ENCODE measurements at regions not wholly inside any gene's neighbourhood (a gene's known extent, or its start where the extent isn't known, plus 50 kb on each side); places are given as distances from the start of the nearest gene placed in this dataset.

DNA sequence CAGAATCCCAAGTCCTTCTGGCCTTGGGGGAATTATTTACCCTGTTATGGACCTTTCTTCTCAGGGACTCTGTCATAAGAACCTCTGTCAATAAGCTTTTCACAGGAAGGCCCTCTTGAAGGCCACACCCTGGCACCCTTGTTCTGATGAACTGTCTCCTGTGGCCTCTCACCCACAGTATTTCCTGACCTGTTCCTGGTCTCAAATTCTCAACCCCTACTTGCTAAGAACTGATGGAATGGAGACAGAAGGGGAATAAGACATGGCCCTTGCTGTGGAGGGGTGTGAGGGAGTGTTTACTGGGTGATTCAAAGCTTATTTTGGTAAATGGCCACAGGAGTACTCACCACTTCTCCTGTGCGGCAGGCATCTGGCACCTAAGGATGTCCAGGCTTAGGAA is 1082.9 kb downstream of the BCL11B start:
- Histone ChIP-seq H3K9me3 (ENCODE audit: control insufficient read depth in 5 of 5, low read length in 5 of 5) (peaks cover 0 to 2% (median 0%) of the 10 kb centered on the region in 5 donors), H3K36me3 (ENCODE audit: control insufficient read depth in 5 of 5, insufficient read depth in 5 of 5, low read length in 5 of 5) (no peaks in the 10 kb centered on the region), H3K9ac (ENCODE audit: low read length in 5 of 5) (no peak overlapping the region), H3K4me1 (ENCODE audit: control insufficient read depth in 5 of 5, insufficient read depth in 5 of 5, low read length in 5 of 5) (no peaks in the 10 kb centered on the region), H3K4me3 (ENCODE audit: low read depth in 1 of 5, low read length in 5 of 5) (no peak overlapping the region), H3K27me3 (ENCODE audit: control insufficient read depth in 5 of 5, insufficient read depth in 4 of 5, low read length in 5 of 5) (peaks cover 0 to 5% (median 0%) of the 10 kb centered on the region in 5 donors), H3K27ac (ENCODE audit: low read depth, low read length) (no peak overlapping the region)

DNA sequence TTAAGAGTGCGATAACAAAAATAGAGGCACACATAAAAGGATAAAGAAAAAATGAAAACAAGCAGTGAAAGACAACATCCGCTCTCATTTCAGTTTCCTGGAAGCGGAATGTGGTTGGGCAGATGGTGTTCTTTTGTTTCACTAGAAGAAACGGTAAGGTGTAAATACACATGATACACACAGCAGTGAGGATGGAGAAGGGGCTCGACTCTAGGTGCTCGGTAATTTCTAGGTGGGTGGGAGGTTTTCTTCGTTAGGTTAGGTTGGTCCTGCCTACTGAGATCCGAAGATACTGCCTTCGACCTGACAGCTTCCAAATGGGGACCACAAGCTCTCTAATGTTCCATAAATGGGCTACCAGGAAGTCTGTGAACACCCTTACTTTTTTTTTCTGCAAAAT is 1082.5 kb downstream of the BCL11B start:
- no peak overlapping the region for H3K27ac ChIP-seq (ENCODE audit: low read depth, low read length)
- H3K36me3 ChIP-seq (ENCODE audit: control insufficient read depth in 5 of 5, insufficient read depth in 5 of 5, low read length in 5 of 5), result no peaks in the 10 kb centered on the region
- H3K9me3 ChIP-seq (ENCODE audit: control insufficient read depth in 5 of 5, low read length in 5 of 5), result peaks cover 0 to 2% (median 0%) of the 10 kb centered on the region in 5 donors
- no peak overlapping the region for H3K4me3 ChIP-seq (ENCODE audit: low read depth in 1 of 5, low read length in 5 of 5)
- peaks cover 0 to 5% (median 0%) of the 10 kb centered on the region in 5 donors for H3K27me3 ChIP-seq (ENCODE audit: control insufficient read depth in 5 of 5, insufficient read depth in 4 of 5, low read length in 5 of 5)
- H3K4me1 ChIP-seq (ENCODE audit: control insufficient read depth in 5 of 5, insufficient read depth in 5 of 5, low read length in 5 of 5), result no peaks in the 10 kb centered on the region
- H3K9ac ChIP-seq (ENCODE audit: low read length in 5 of 5), result no peak overlapping the region

- H3K4me1 ChIP-seq (ENCODE audit: control insufficient read depth in 5 of 5, insufficient read depth in 5 of 5, low read length in 5 of 5), result no peaks in the 10 kb centered on the region
- no peaks in the 10 kb centered on the region for H3K36me3 ChIP-seq (ENCODE audit: control insufficient read depth in 5 of 5, insufficient read depth in 5 of 5, low read length in 5 of 5)
- no peak overlapping the region for H3K27ac ChIP-seq (ENCODE audit: low read depth, low read length)
- peaks cover 0 to 2% (median 0%) of the 10 kb centered on the region in 5 donors for H3K9me3 ChIP-seq (ENCODE audit: control insufficient read depth in 5 of 5, low read length in 5 of 5)
- H3K4me3 ChIP-seq (ENCODE audit: low read depth in 1 of 5, low read length in 5 of 5), result no peak overlapping the region
- no peak overlapping the region for H3K9ac ChIP-seq (ENCODE audit: low read length in 5 of 5)
- H3K27me3 ChIP-seq (ENCODE audit: control insufficient read depth in 5 of 5, insufficient read depth in 4 of 5, low read length in 5 of 5), result peaks cover 0 to 5% (median 0%) of the 10 kb centered on the region in 5 donors
Observed at GRCh38 chr14:98189944-98190343, 1082.1 kb downstream of the BCL11B start.

GRCh38 chr14:98192946-98193345 is 1079.1 kb downstream of the BCL11B start:
- no peak overlapping the region for H3K4me3 ChIP-seq (ENCODE audit: low read depth in 1 of 5, low read length in 5 of 5)
- no peak overlapping the region for H3K27ac ChIP-seq (ENCODE audit: low read depth, low read length)
- no peak overlapping the region for H3K9ac ChIP-seq (ENCODE audit: low read length in 5 of 5)
- H3K4me1 ChIP-seq (ENCODE audit: control insufficient read depth in 5 of 5, insufficient read depth in 5 of 5, low read length in 5 of 5), result no peaks in the 10 kb centered on the region
- H3K9me3 ChIP-seq (ENCODE audit: control insufficient read depth in 5 of 5, low read length in 5 of 5), result peaks cover 0 to 2% (median 0%) of the 10 kb centered on the region in 5 donors
- H3K36me3 ChIP-seq (ENCODE audit: control insufficient read depth in 5 of 5, insufficient read depth in 5 of 5, low read length in 5 of 5), result no peaks in the 10 kb centered on the region
- peaks cover 0 to 2% (median 0%) of the 10 kb centered on the region in 5 donors for H3K27me3 ChIP-seq (ENCODE audit: control insufficient read depth in 5 of 5, insufficient read depth in 4 of 5, low read length in 5 of 5)

DNA sequence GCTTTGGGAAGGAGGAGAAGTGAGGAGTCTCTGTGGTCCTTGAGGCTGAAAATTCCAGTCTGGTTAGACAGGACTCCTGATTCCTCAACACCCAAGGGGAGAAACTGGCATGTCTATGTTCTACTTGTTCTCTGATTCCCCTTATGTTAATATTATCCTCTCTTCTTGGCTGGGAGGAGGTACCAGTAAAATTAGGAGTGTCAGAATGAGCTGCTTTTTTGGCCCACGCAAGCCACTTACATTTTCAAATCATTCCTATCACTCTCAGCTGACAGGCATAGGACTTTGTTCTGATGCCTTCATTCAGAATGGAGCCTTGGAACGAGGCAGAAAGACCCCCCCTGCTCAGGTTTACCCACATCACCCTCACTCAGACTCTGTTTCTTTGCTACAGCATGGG is 1077.2 kb downstream of the BCL11B start:
- no peak overlapping the region for H3K4me3 ChIP-seq (ENCODE audit: low read depth in 1 of 5, low read length in 5 of 5)
- no peaks in the 10 kb centered on the region for H3K36me3 ChIP-seq (ENCODE audit: control insufficient read depth in 5 of 5, insufficient read depth in 5 of 5, low read length in 5 of 5)
- H3K9ac ChIP-seq (ENCODE audit: low read length in 5 of 5), result no peak overlapping the region
- no peaks in the 10 kb centered on the region for H3K4me1 ChIP-seq (ENCODE audit: control insufficient read depth in 5 of 5, insufficient read depth in 5 of 5, low read length in 5 of 5)
- no peak overlapping the region for H3K27ac ChIP-seq (ENCODE audit: low read depth, low read length)
- H3K9me3 ChIP-seq (ENCODE audit: control insufficient read depth in 5 of 5, low read length in 5 of 5), result peaks cover 0 to 2% (median 0%) of the 10 kb centered on the region in 5 donors
- H3K27me3 ChIP-seq (ENCODE audit: control insufficient read depth in 5 of 5, insufficient read depth in 4 of 5, low read length in 5 of 5), result peaks cover 0 to 3% (median 0%) of the 10 kb centered on the region in 5 donors

DNA sequence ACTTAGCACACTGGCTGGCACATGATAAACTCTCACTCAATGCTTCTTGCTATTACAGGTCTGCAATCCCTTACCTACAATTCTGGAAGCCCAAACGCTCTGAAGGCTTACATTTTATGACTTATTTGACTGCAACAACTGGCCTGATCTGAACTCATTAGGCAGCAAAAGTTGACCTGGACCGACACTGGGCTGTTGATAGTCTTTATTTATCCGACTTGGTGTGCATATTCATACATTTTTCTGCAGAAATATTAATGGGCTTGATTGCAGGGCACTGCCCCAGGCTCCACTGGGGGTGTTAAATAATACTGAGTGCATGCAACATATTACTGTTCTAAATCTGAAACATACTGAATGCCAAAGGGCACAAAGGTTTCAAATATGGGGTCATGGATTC is 1076.7 kb downstream of the BCL11B start:
- no peaks in the 10 kb centered on the region for H3K4me1 ChIP-seq (ENCODE audit: control insufficient read depth in 5 of 5, insufficient read depth in 5 of 5, low read length in 5 of 5)
- peaks cover 0 to 3% (median 0%) of the 10 kb centered on the region in 5 donors for H3K27me3 ChIP-seq (ENCODE audit: control insufficient read depth in 5 of 5, insufficient read depth in 4 of 5, low read length in 5 of 5)
- peaks cover 0 to 2% (median 0%) of the 10 kb centered on the region in 5 donors for H3K9me3 ChIP-seq (ENCODE audit: control insufficient read depth in 5 of 5, low read length in 5 of 5)
- H3K4me3 ChIP-seq (ENCODE audit: low read depth in 1 of 5, low read length in 5 of 5), result no peak overlapping the region
- H3K36me3 ChIP-seq (ENCODE audit: control insufficient read depth in 5 of 5, insufficient read depth in 5 of 5, low read length in 5 of 5), result no peaks in the 10 kb centered on the region
- no peak overlapping the region for H3K9ac ChIP-seq (ENCODE audit: low read length in 5 of 5)
- H3K27ac ChIP-seq (ENCODE audit: low read depth, low read length), result no peak overlapping the region

DNA sequence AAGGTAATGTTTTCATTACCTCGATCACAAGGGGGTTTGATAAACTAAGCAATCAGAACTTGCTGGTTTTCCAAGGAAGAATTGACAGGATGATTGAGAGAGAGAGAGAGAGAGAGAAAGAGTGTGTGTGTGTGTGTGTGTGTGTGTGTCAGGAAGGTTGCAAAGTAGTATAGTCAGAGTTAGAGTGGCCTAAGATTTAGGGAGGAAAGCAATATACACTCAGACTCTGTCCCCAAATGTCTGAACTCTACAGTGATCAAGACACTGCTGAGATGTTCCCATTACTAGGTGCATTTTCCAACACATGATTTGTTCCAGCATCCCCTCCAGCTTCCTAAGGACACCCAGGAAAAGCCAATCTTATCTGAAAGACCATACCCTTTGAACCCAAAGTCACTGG is 1074.1 kb downstream of the BCL11B start:
- Histone ChIP-seq H3K27ac (ENCODE audit: low read depth, low read length) (no peak overlapping the region), H3K9me3 (ENCODE audit: control insufficient read depth in 5 of 5, low read length in 5 of 5) (no peaks in the 10 kb centered on the region), H3K27me3 (ENCODE audit: control insufficient read depth in 5 of 5, insufficient read depth in 4 of 5, low read length in 5 of 5) (peaks cover 0 to 3% (median 0%) of the 10 kb centered on the region in 5 donors), H3K9ac (ENCODE audit: low read length in 5 of 5) (no peak overlapping the region), H3K4me3 (ENCODE audit: low read depth in 1 of 5, low read length in 5 of 5) (no peak overlapping the region), H3K4me1 (ENCODE audit: control insufficient read depth in 5 of 5, insufficient read depth in 5 of 5, low read length in 5 of 5) (no peaks in the 10 kb centered on the region), H3K36me3 (ENCODE audit: control insufficient read depth in 5 of 5, insufficient read depth in 5 of 5, low read length in 5 of 5) (no peaks in the 10 kb centered on the region)

DNA sequence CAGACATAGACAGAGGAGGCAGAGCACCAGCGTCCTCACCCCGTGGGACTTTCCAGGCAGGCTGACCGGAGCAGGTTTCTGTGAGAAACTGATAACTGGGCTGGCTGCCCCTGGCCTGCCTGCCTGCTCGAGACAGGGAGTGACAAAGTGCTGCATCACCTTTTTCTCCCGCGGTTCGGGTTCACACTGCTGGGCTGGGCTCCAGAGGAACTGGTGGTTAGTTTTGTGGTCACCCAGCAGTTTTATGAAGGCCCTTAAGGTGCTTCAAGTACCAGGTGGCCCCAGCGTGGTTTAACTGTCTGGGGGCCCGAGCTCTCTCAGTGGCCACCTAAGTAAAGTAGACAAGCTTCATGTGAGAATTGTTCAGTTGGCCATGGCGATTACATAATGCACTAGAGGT is 1073.6 kb downstream of the BCL11B start:
- no peak overlapping the region for H3K9ac ChIP-seq (ENCODE audit: low read length in 5 of 5)
- H3K4me1 ChIP-seq (ENCODE audit: control insufficient read depth in 5 of 5, insufficient read depth in 5 of 5, low read length in 5 of 5), result no peaks in the 10 kb centered on the region
- H3K4me3 ChIP-seq (ENCODE audit: low read depth in 1 of 5, low read length in 5 of 5), result no peak overlapping the region
- no peak overlapping the region for H3K27ac ChIP-seq (ENCODE audit: low read depth, low read length)
- peaks cover 0 to 3% (median 0%) of the 10 kb centered on the region in 5 donors for H3K27me3 ChIP-seq (ENCODE audit: control insufficient read depth in 5 of 5, insufficient read depth in 4 of 5, low read length in 5 of 5)
- H3K9me3 ChIP-seq (ENCODE audit: control insufficient read depth in 5 of 5, low read length in 5 of 5), result no peaks in the 10 kb centered on the region
- H3K36me3 ChIP-seq (ENCODE audit: control insufficient read depth in 5 of 5, insufficient read depth in 5 of 5, low read length in 5 of 5), result no peaks in the 10 kb centered on the region

GRCh38 chr14:98200601-98201000 is 1071.4 kb downstream of the BCL11B start:
- Histone ChIP-seq H3K27me3 (ENCODE audit: control insufficient read depth in 5 of 5, insufficient read depth in 4 of 5, low read length in 5 of 5) (peaks cover 0 to 5% (median 0%) of the 10 kb centered on the region in 5 donors), H3K36me3 (ENCODE audit: control insufficient read depth in 5 of 5, insufficient read depth in 5 of 5, low read length in 5 of 5) (no peaks in the 10 kb centered on the region), H3K9ac (ENCODE audit: low read length in 5 of 5) (no peak overlapping the region), H3K4me3 (ENCODE audit: low read depth in 1 of 5, low read length in 5 of 5) (no peak overlapping the region), H3K27ac (ENCODE audit: low read depth, low read length) (no peak overlapping the region), H3K9me3 (ENCODE audit: control insufficient read depth in 5 of 5, low read length in 5 of 5) (no peaks in the 10 kb centered on the region), H3K4me1 (ENCODE audit: control insufficient read depth in 5 of 5, insufficient read depth in 5 of 5, low read length in 5 of 5) (no peaks in the 10 kb centered on the region)

DNA sequence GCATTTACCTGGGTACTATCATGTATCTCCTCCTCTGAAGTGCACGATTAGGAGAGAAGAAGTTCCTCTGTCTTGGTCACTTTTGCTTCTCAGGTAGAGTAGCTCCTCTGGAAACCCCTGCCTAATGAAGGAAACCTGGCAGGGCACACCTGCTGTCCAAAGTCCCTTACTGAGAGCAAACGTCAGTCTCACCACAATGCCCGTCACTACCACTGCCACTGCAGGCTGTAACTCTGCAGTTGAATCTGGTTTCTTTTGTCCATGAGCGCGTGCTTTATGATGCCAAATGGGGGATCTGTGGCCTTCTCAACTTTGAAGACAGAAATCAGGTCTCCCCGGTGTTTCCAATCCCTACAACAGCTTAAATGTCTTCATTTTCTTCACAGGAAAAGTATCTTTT is 1068.6 kb downstream of the BCL11B start:
- Histone ChIP-seq H3K9me3 (ENCODE audit: control insufficient read depth in 5 of 5, low read length in 5 of 5) (no peaks in the 10 kb centered on the region), H3K4me1 (ENCODE audit: control insufficient read depth in 5 of 5, insufficient read depth in 5 of 5, low read length in 5 of 5) (no peaks in the 10 kb centered on the region), H3K27me3 (ENCODE audit: control insufficient read depth in 5 of 5, insufficient read depth in 4 of 5, low read length in 5 of 5) (peaks cover 0 to 10% (median 4%) of the 10 kb centered on the region in 5 donors), H3K27ac (ENCODE audit: low read depth, low read length) (no peak overlapping the region), H3K9ac (ENCODE audit: low read length in 5 of 5) (no peak overlapping the region), H3K4me3 (ENCODE audit: low read depth in 1 of 5, low read length in 5 of 5) (no peak overlapping the region), H3K36me3 (ENCODE audit: control insufficient read depth in 5 of 5, insufficient read depth in 5 of 5, low read length in 5 of 5) (no peaks in the 10 kb centered on the region)

GRCh38 chr14:98204139-98204538 is 1067.9 kb downstream of the BCL11B start:
- Histone ChIP-seq H3K9ac (ENCODE audit: low read length in 5 of 5) (no peak overlapping the region), H3K27ac (ENCODE audit: low read depth, low read length) (no peak overlapping the region), H3K9me3 (ENCODE audit: control insufficient read depth in 5 of 5, low read length in 5 of 5) (no peaks in the 10 kb centered on the region), H3K4me1 (ENCODE audit: control insufficient read depth in 5 of 5, insufficient read depth in 5 of 5, low read length in 5 of 5) (no peaks in the 10 kb centered on the region), H3K27me3 (ENCODE audit: control insufficient read depth in 5 of 5, insufficient read depth in 4 of 5, low read length in 5 of 5) (peaks cover 0 to 10% (median 4%) of the 10 kb centered on the region in 5 donors), H3K4me3 (ENCODE audit: low read depth in 1 of 5, low read length in 5 of 5) (no peak overlapping the region), H3K36me3 (ENCODE audit: control insufficient read depth in 5 of 5, insufficient read depth in 5 of 5, low read length in 5 of 5) (no peaks in the 10 kb centered on the region)

Data from subcutaneous abdominal adipose tissue (tissue), 5 donors.